ENCODE measurements at regions not wholly inside any gene's neighbourhood (a gene's known extent, or its start where the extent isn't known, plus 50 kb on each side); places are given as distances from the start of the nearest gene placed in this dataset.

DNA sequence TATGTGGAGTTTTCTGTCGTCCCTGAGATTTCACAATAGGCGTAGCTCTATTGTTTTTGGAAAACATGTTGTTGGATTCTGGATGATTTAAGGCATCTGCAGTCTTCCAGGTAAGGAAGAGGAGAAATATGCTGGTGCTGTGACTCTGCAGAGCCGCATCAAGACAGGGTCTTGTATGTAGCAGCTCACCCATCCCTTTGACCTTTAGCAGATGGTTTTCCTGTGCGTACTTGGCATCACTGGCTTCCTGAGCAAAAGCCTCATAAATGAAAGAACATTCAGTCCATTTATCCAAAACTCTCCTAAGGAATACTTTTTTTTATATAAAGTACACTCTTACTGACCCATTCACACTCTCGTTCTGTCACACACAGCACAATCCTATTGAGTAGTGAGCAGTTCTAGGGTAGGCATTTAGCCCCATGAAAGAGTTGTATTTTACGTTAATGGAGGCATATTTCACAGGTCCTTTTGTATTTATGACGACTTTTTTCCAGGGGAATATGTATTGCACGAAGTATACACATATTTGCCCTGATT, 443.9 kb downstream of the STK39 start:
- TF ChIP-seq, protein P1, sequence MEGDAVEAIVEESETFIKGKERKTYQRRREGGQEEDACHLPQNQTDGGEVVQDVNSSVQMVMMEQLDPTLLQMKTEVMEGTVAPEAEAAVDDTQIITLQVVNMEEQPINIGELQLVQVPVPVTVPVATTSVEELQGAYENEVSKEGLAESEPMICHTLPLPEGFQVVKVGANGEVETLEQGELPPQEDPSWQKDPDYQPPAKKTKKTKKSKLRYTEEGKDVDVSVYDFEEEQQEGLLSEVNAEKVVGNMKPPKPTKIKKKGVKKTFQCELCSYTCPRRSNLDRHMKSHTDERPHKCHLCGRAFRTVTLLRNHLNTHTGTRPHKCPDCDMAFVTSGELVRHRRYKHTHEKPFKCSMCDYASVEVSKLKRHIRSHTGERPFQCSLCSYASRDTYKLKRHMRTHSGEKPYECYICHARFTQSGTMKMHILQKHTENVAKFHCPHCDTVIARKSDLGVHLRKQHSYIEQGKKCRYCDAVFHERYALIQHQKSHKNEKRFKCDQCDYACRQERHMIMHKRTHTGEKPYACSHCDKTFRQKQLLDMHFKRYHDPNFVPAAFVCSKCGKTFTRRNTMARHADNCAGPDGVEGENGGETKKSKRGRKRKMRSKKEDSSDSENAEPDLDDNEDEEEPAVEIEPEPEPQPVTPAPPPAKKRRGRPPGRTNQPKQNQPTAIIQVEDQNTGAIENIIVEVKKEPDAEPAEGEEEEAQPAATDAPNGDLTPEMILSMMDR (IDR thresholded peaks at IDR 0.05; ENCODE audit: low read depth, low read length, missing control alignments), result no peak
- no peak overlapping the region for H3K4me3 ChIP-seq (replicated peaks; ENCODE audit: low read depth, low read length)
- DNase-seq (ENCODE audit: extremely low read depth, low read depth), result no peak

DNA sequence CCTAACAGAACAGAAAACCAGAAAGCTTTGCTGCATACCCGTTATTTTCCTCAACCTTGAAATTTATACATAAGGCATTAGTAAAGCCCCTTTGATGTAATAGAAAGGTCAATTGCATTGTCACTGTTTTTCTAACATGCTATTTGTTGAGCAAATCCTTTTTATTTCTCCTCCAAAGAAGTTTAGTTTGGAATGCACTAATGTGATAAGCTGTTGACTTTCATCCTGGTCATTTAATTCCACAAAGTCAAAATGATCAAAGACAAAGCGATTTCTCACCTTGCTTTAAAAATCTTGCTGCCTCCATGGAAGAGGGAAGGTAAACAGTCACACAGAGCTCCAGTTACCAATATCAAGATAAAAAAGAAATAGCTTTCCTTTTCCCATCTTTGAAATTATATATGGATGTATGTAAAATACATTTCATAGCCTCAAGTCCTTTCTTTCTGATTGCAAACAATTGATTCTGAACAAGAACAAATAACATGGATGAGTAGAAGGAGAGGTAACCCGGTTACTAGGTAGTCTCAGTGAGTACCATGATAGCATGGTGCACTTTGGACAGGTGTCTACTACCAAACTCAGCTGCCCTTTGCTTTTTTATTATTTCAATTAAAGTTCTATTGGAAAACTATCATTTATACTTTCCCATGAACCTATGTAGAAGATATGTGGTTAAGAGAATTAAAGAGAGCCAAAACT, 452.7 kb downstream of the STK39 start:
- DNase-seq (ENCODE audit: extremely low read depth, low read depth), result no peak
- TF ChIP-seq, protein P1 (IDR thresholded peaks at IDR 0.05; ENCODE audit: low read depth, low read length, missing control alignments), result no peak
- no peak overlapping the region for H3K4me3 ChIP-seq (replicated peaks; ENCODE audit: low read depth, low read length)

DNA sequence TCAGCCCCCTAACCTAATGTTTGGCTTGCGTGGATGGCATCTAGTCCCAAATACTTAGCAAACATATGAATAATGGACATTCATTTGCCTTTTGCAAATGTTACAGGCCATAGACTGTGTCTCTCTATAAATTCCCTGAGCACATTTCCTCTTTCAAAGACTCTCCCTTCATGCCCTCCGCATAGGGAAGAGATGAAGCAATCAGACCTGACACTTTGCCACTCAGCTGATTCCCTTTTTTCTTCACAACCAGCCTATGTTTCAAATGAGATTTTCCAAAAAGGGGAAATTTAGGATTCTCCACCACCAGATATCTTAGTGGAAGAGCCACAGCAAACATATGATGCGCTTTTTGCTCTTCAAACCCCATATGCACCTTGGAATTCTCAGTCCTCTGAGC, 453.7 kb downstream of the STK39 start:
- TF ChIP-seq, protein P1 (IDR thresholded peaks at IDR 0.05; ENCODE audit: low read depth, low read length, missing control alignments), result no peak
- H3K4me3 ChIP-seq (replicated peaks; ENCODE audit: low read depth, low read length), result no peak overlapping the region
- DNase-seq (ENCODE audit: extremely low read depth, low read depth), result no peak

DNA sequence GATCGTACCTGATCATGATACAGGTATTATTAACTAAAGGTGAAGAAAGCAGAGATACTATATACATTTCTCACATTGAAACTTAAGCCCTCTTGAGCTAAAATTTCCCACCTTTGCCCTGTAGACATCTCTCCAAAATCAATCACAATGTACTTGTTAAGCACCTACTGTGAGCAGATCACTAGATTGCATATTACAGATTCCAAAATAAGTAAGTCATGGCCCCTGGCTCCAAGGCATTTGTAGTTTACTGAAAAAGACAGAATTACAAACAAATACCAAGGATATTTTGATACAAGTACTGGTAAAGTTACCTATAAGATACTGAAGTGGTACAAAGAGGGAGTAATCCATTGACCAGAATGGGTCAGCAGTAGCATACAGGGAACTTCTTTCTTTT, 455.3 kb downstream of the STK39 start:
- no peak for DNase-seq (ENCODE audit: extremely low read depth, low read depth)
- TF ChIP-seq, protein P1 (IDR thresholded peaks at IDR 0.05; ENCODE audit: low read depth, low read length, missing control alignments), result no peak
- no peak overlapping the region for H3K4me3 ChIP-seq (replicated peaks; ENCODE audit: low read depth, low read length)

DNA sequence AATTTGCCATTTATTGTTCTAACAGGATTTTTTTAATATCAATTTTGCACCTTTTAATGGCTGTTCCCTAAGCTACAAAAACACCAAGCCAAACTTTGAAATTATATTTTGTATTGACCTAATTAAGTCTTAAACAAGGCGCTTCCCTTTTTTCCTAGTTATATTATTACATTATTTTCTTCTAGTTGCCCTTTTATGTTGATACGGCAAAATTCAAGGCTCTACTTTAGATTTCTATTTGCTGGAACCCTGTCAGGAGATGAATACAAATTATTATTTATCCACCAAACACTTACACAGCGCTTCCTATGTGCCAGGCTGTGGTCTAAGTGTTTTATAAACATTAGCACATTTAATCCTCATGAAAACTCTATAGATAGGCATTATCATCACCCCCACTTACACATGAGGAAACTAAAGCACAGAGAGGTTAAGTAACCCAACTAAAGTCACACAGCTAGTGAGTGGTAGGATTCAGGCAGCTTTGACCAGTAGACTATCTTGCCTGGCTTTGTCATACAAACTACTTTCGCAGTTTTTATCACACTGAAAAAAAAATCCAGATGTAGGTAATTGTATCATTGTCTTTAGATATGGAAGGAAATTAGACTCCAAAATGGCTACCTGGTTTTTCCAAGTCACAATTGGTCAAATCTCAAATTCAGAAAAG, 456.5 kb downstream of the STK39 start:
- no peak for DNase-seq (ENCODE audit: extremely low read depth, low read depth)
- H3K4me3 ChIP-seq (replicated peaks; ENCODE audit: low read depth, low read length), result no peak overlapping the region
- TF ChIP-seq, protein P1 (IDR thresholded peaks at IDR 0.05; ENCODE audit: low read depth, low read length, missing control alignments), result no peak

DNA sequence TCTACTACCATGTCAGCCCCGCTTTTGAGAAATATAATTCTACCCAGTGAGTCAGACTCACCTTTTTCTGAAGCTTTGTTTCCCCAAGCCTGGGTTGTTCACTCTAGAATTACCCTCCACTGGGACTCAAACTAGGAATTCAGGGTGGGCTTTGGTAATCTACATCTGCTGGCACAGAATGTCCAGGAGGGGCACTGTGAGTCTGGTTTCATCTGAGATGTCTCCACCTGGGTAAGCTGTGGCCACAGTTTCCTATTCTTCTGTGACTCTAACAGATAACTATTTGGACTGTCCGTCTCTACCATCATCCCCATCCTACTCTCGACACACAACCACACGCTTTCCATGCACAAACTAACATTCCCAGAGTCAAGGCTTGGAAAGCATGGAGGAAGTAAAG, 457.2 kb downstream of the STK39 start:
- DNase-seq (ENCODE audit: extremely low read depth, low read depth), result no peak
- no peak overlapping the region for H3K4me3 ChIP-seq (replicated peaks; ENCODE audit: low read depth, low read length)
- TF ChIP-seq, protein P1 (IDR thresholded peaks at IDR 0.05; ENCODE audit: low read depth, low read length, missing control alignments), result no peak
